ENCODE measurements at regions not wholly inside any gene's neighbourhood (a gene's known extent, or its start where the extent isn't known, plus 50 kb on each side); places are given as distances from the start of the nearest gene placed in this dataset.
"Not testable (repeated sequence)": the region's sequence is repeated elsewhere in the genome, so short reads cannot be mapped to it uniquely, and the experiment has no call there.

DNA sequence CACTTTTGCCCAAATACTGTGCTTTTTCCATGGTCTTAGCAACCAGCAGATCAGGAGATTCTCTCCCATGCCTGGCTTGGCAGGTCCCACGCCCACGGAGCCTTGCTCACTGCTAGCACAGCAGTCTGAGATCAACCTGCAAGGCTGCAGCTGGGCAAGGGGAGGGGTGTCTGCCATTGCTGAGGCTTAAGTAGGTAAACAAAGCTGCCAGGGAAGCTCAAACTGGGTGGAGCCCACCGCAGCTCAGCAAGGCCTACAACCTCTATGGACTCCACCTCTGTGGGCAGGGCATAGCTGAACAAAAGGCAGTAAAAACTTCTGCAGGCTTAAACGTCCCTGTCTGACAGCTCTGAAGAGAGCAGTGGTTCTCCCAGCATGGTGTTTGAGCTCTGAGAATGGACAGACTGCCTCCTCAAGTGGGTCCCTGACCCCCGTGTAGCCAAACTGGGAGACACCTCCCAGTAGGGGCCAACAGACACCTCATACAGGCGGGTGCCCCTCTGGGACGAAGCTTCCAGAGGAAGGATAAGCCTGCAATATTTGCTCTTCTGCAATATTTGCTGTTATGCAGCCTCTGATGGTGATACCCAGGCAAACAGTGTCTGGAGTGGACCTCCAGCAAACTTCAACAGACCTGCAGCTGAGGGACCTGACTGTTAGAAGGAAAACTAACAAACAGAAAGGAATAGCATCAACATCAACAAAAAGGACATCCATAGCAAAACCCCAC is 132.8 kb upstream of the STARD13 start:
- TF ChIP-seq CTCF (conservative IDR thresholded peaks at IDR 0.05); ZFX (IDR thresholded peaks at IDR 0.05): not testable (repeated sequence)

Data from C4-2B (cell line).